Gastrocnemius medialis (tissue), 4 donors: ENCODE measurements at regions not wholly inside any gene's neighbourhood (a gene's known extent, or its start where the extent isn't known, plus 50 kb on each side); places are given as distances from the start of the nearest gene placed in this dataset.

ENCODE experiments used
- CTCF ChIP-seq, 5 experiments: fragments of 450-650 bp in 3 of 5; fragments of 200-600 bp in 2 of 5; sonication (generic) in 2 of 5; IDR thresholded peaks in 4 of 5; conservative IDR thresholded peaks in 1 of 5; 1 replicate in 4 of 5; 2 replicates in 1 of 5; pipeline ENCODE4 v1.5.1; 2016 to 2019; ENCODE audit warnings: antibody characterized with exemption in 5 of 5, mild to moderate bottlenecking in 3 of 5, moderate library complexity in 3 of 5
- POLR2A ChIP-seq, 2 donors: fragments of 450-650 bp; IDR thresholded peaks; one replicate each; pipeline ENCODE4 v1.6.1; 2017; ENCODE audit warnings: antibody characterized with exemption in 2 of 2, mild to moderate bottlenecking in 2 of 2, moderate library complexity in 2 of 2

- no peak for TF ChIP-seq CTCF (IDR thresholded peaks at IDR 0.05 in 4 of 5, conservative IDR thresholded peaks at IDR 0.05 in 1 of 5)
- TF ChIP-seq POLR2A (IDR thresholded peaks at IDR 0.05): no peak
These were observed 57.9 kb downstream of the OTOR start for GRCh38 chr20:16806061-16806460.
